DND-41 (cell line): ENCODE measurements at regions not wholly inside any gene's neighbourhood (a gene's known extent, or its start where the extent isn't known, plus 50 kb on each side); places are given as distances from the start of the nearest gene placed in this dataset.

ENCODE experiments used
- ATAC-seq: fragments of 200-7000 bp; cut with Tn5 transposase; 3 replicates; pipeline ENCODE4 v1.9.1; 2021; ENCODE audit warnings: low read depth; ENCODE audit not compliant: insufficient read depth
- DNase-seq: peaks from one replicate; pipeline ENCODE4 v3.0.0-alpha.2; 2020
- H2AFZ ChIP-seq: 2 replicates; pipeline ENCODE4 v1.6.0; 2012; ENCODE audit warnings: low read depth, low read length
- H3K27ac ChIP-seq: 2 replicates; pipeline ENCODE4 v1.5.1; 2012; ENCODE audit warnings: low read length, inconsistent platforms
- H3K27me3 ChIP-seq: fragments of 200-600 bp; sonication (generic); 2 replicates; pipeline ENCODE4 v1.6.0; 2012; ENCODE audit warnings: low read length, mild to moderate bottlenecking, inconsistent platforms; ENCODE audit not compliant: insufficient read depth, poor library complexity
- H3K36me3 ChIP-seq: 2 replicates; pipeline ENCODE4 v1.5.1; 2012; ENCODE audit warnings: low read length, inconsistent platforms; ENCODE audit not compliant: insufficient read depth
- H3K4me1 ChIP-seq: 2 replicates; pipeline ENCODE4 v1.5.1; 2012; ENCODE audit warnings: mild to moderate bottlenecking, low read length; ENCODE audit not compliant: insufficient read depth
- H3K4me2 ChIP-seq: 2 replicates; pipeline ENCODE4 v1.6.0; 2012; ENCODE audit warnings: mild to moderate bottlenecking, moderate library complexity, low read length, inconsistent platforms; ENCODE audit not compliant: insufficient read depth
- H3K4me3 ChIP-seq, 2 experiments: fragments of 200-600 bp in 1 of 2; shearing (Covaris generic) in 1 of 2; 2 replicates each; pipeline ENCODE4 v1.5.1; 2012 to 2016; ENCODE audit warnings: inconsistent platforms in 2 of 2, low read length in 2 of 2, mild to moderate bottlenecking in 2 of 2, low read depth in 1 of 2, moderate library complexity in 1 of 2
- H3K79me2 ChIP-seq: 2 replicates; pipeline ENCODE4 v1.6.0; 2012; ENCODE audit warnings: low read length, inconsistent platforms; ENCODE audit not compliant: insufficient read depth
- H3K9ac ChIP-seq: 2 replicates; pipeline ENCODE4 v1.6.0; 2012; ENCODE audit warnings: low read depth, mild to moderate bottlenecking, inconsistent platforms, low read length, moderate library complexity
- H3K9me3 ChIP-seq: 2 replicates; pipeline ENCODE4 v1.5.1; 2012; ENCODE audit warnings: low read length, moderate library complexity, mild to moderate bottlenecking, inconsistent platforms; ENCODE audit not compliant: insufficient read depth, severe bottlenecking
- H4K20me1 ChIP-seq: 2 replicates; pipeline ENCODE4 v1.6.0; 2012; ENCODE audit warnings: low read length; ENCODE audit not compliant: insufficient read depth
- CTCF ChIP-seq: IDR thresholded peaks from 2 replicates; pipeline ENCODE4 v1.5.1; 2012; ENCODE audit warnings: borderline replicate concordance, low read length, moderate library complexity, mild to moderate bottlenecking; ENCODE audit not compliant: poor library complexity, severe bottlenecking; ENCODE audit errors: extremely low read depth
- EZH2 ChIP-seq: IDR thresholded peaks from 3 replicates; pipeline ENCODE4 v1.6.1; 2012; ENCODE audit warnings: borderline replicate concordance, low read depth, mild to moderate bottlenecking, moderate library complexity, low read length, inconsistent platforms; ENCODE audit not compliant: severe bottlenecking

GRCh38 chr11:112661146-112661545 lies 300.1 kb upstream of the NCAM1 start:
- Histone ChIP-seq H3K27me3 (no peaks in the 10 kb centered on the region), H3K4me1 (no peaks in the 10 kb centered on the region), H3K4me2 (no peak overlapping the region), H3K36me3 (no peaks in the 10 kb centered on the region), H3K9me3 (no peaks in the 10 kb centered on the region), H3K79me2 (no peaks in the 10 kb centered on the region), H4K20me1 (no peaks in the 10 kb centered on the region), H3K9ac (no peak overlapping the region), H3K4me3 (no peak overlapping the region), H3K27ac (no peak overlapping the region), H2AFZ (no peak overlapping the region)
- TF ChIP-seq EZH2 (no peak), CTCF (no peak)
- no peak for ATAC-seq
- no peak for DNase-seq

- Histone ChIP-seq H3K4me1 (no peaks in the 10 kb centered on the region), H3K79me2 (no peaks in the 10 kb centered on the region), H3K36me3 (no peaks in the 10 kb centered on the region), H3K4me3 (no peak overlapping the region), H3K27me3 (no peaks in the 10 kb centered on the region), H4K20me1 (no peaks in the 10 kb centered on the region), H3K27ac (no peak overlapping the region), H3K9ac (no peak overlapping the region), H3K9me3 (no peaks in the 10 kb centered on the region), H2AFZ (no peak overlapping the region), H3K4me2 (no peak overlapping the region)
- TF ChIP-seq EZH2 (no peak), CTCF (no peak)
- no peak for DNase-seq
- no peak for ATAC-seq
Observed at GRCh38 chr11:112661571-112661970, 299.6 kb upstream of the NCAM1 start.

- ATAC-seq, result no peak
- H3K4me1 ChIP-seq, result no peaks in the 10 kb centered on the region
Observed at GRCh38 chr11:112662554-112662953, 298.7 kb upstream of the NCAM1 start.

More at GRCh38 chr11:112662554-112662953, 298.7 kb upstream of the NCAM1 start:
- Histone ChIP-seq H3K27ac (no peak overlapping the region), H3K79me2 (no peaks in the 10 kb centered on the region), H2AFZ (no peak overlapping the region), H3K4me3 (no peak overlapping the region), H3K4me2 (no peak overlapping the region), H3K9ac (no peak overlapping the region), H3K9me3 (no peaks in the 10 kb centered on the region), H3K36me3 (no peaks in the 10 kb centered on the region), H4K20me1 (no peaks in the 10 kb centered on the region), H3K27me3 (no peaks in the 10 kb centered on the region)
- DNase-seq, result no peak
- no peak for TF ChIP-seq CTCF
- TF ChIP-seq EZH2, result no peak
